ENCODE measurements at regions not wholly inside any gene's neighbourhood (a gene's known extent, or its start where the extent isn't known, plus 50 kb on each side); places are given as distances from the start of the nearest gene placed in this dataset.

GRCh38 chr5:147966326-147966725 lies 60.0 kb upstream of the C5orf46 start:
- no peak for TF ChIP-seq CTCF (IDR thresholded peaks at IDR 0.05 in 8 of 11, conservative IDR thresholded peaks at IDR 0.05 in 3 of 11)
- TF ChIP-seq POLR2A (IDR thresholded peaks at IDR 0.05) = no peak
- TF ChIP-seq POLR2AphosphoS5 (IDR thresholded peaks at IDR 0.05) = no peak
